SK-N-MC (cell line): ENCODE measurements at regions not wholly inside any gene's neighbourhood (a gene's known extent, or its start where the extent isn't known, plus 50 kb on each side); places are given as distances from the start of the nearest gene placed in this dataset.

Source experiments
- DNase-seq: peaks from one replicate; pipeline ENCODE4 v3.0.0-alpha.2; 2011; ENCODE audit warnings: low read depth, low spot score
- H3K27ac ChIP-seq: fragments of 200-600 bp; sonication (generic); 2 replicates; pipeline ENCODE4 v1.5.1; 2016; ENCODE audit warnings: mixed run types
- H3K36me3 ChIP-seq: fragments of 200-600 bp; sonication (generic); 2 replicates; pipeline ENCODE4 v1.6.1; 2017; ENCODE audit warnings: antibody characterized with exemption, low read length, mixed read lengths; ENCODE audit not compliant: insufficient read depth
- H3K4me3 ChIP-seq: fragments of 200-600 bp; sonication (generic); 2 replicates; pipeline ENCODE4 v1.5.1; 2016
- H3K9ac ChIP-seq: fragments of 200-600 bp; sonication (generic); 2 replicates; pipeline ENCODE4 v1.8.0; 2017; ENCODE audit warnings: mixed run types, mixed read lengths; ENCODE audit not compliant: insufficient read length
- H3K9me3 ChIP-seq: fragments of 200-600 bp; sonication (generic); 2 replicates; pipeline ENCODE4 v1.6.1; 2017; ENCODE audit warnings: low read depth, mild to moderate bottlenecking, antibody characterized with exemption, low read length, moderate library complexity, mixed read lengths
- EZH2 ChIP-seq: fragments of 200-600 bp; sonication (generic); IDR thresholded peaks from one replicate; pipeline ENCODE4 v1.6.1; 2017; ENCODE audit warnings: antibody characterized with exemption
- FOXP2 ChIP-seq: optimal IDR thresholded peaks from 2 replicates; pipeline ENCODE3; 2011; ENCODE audit warnings: mild to moderate bottlenecking, moderate library complexity; ENCODE audit not compliant: insufficient read depth; ENCODE audit errors: extremely low read length, control extremely low read depth
- POLR2AphosphoS5 ChIP-seq: IDR thresholded peaks from 2 replicates; pipeline ENCODE4 v1.6.1; 2012; ENCODE audit warnings: mild to moderate bottlenecking, low read depth, low read length, borderline replicate concordance

DNA sequence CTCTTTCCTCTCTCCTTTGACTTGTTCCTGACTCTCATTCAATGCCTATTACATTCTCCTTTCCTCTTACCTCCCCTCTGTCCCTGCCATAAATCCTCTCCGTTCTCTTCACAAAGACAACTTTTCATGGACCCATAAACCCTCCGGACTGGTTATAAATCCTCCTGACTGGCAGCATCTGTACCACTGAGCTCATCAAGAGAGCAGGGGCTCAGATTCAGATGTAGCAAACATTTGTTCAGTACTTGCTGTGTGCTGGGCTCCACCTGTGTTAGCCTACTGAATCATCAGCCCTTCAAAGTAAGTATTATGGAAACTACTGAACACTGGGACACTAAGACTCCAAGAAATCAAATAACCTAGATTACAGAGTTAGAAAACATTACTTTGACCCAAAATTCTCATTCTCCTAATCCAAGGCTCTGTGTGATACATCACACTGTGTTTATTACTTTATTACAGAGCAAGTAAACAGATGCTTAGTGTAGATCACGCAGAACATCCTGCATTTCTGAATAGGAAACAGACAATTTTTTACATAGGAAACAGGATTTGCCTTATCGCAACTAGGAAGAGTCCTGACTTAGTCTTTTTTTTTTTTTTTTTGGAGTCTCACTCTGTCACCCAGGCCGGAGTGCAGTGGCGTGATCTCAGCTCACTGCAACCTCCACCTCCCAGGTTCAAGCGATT is 108.6 kb upstream of the PDE1C start:
- no peak for DNase-seq
- Histone ChIP-seq H3K9ac (no peak overlapping the region), H3K4me3 (no peak overlapping the region), H3K27ac (no peak overlapping the region), H3K36me3 (no peaks in the 10 kb centered on the region), H3K9me3 (no peaks in the 10 kb centered on the region)
- TF ChIP-seq FOXP2 (no peak), EZH2 (no peak), POLR2AphosphoS5 (no peak)

DNA sequence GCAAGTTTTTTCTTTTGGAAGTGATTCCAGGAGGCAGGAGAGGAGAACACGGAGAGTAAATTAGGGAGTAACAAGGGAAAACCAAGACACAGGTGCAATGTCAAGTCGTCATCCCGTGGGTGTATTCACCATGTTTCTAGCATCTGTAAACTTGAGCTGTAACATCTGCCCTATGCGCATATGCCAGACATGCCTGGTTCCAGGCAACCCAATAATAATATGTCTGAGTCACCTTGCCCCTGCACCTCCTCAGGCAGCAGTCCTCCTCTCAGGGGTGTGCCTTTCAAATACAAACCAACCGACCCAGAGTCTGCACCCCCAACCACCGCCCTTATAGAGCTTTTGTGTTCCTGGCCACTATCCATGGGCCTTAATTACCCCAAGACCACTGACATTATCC is 107.0 kb upstream of the PDE1C start:
- no peaks in the 10 kb centered on the region for H3K36me3 ChIP-seq
- TF ChIP-seq EZH2 = no peak
- TF ChIP-seq FOXP2 = no peak
- no peak for TF ChIP-seq POLR2AphosphoS5
- no peaks in the 10 kb centered on the region for H3K9me3 ChIP-seq
- H3K9ac ChIP-seq = no peak overlapping the region
- no peak overlapping the region for H3K4me3 ChIP-seq
- H3K27ac ChIP-seq = no peak overlapping the region
- no peak for DNase-seq

DNA sequence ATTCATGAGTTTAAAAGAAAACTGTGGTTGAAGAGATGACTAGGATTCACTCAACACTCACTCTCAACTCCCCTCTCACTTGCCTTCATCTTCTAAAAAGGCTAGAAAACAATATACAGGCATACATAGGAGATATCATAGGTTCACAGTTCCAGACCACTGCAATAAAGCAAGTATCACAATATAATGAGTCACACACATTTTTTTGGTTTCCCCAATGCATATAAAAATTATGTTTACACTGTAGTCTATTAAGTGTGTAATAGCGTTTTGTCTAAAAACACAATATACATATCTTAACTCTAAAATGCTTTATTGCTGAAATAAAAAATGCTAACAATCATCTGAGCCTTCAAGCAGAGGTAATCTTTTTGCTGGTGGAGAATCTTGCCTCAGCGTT is 104.9 kb upstream of the PDE1C start:
- Histone ChIP-seq H3K4me3 (no peak overlapping the region), H3K27ac (no peak overlapping the region), H3K36me3 (no peaks in the 10 kb centered on the region), H3K9ac (no peak overlapping the region), H3K9me3 (no peaks in the 10 kb centered on the region)
- no peak for TF ChIP-seq EZH2
- TF ChIP-seq POLR2AphosphoS5 = no peak
- TF ChIP-seq FOXP2 = no peak
- no peak for DNase-seq

DNA sequence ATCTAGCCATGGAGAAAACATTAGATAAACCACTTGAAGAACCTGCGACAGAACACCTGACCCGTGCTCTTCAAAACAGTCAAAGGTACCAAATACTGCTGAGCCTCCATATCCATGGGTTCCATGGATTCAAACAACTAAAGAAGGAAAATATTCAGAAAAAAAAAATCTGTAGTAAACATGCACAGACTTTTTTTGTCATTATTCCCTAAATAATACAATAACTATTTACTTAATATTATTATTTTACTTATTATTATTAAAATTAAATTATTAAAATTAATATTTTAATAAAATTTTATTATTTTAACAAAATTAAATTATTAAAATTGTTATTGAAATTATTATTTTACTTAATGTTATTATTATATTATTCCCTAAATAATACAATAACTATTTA is 101.0 kb upstream of the PDE1C start:
- no peaks in the 10 kb centered on the region for H3K36me3 ChIP-seq
- DNase-seq = no peak
- H3K27ac ChIP-seq = no peak overlapping the region
- no peak overlapping the region for H3K4me3 ChIP-seq
- H3K9me3 ChIP-seq = no peaks in the 10 kb centered on the region
- TF ChIP-seq EZH2 (no peak), FOXP2 (no peak), POLR2AphosphoS5 (no peak)
- H3K9ac ChIP-seq = no peak overlapping the region

DNA sequence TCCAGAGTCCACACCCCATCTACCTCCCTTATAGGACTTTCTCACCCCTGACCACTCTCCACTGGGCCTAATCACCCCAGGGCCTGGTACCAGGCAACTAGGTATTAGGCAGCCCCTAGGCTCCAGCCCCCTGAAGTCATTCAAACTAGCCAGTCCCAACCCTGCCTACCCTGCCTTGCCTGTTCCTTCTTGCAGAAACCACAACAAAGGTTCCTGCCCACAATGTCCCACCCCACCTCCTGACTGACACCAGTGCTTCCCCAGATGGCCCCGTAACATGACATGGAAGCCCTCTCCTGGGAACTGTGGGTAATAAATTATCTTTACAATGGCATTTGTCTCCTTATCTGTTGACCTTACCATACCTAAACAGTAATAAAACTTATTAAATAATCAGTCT is 100.6 kb upstream of the PDE1C start:
- no peak for DNase-seq
- no peak for TF ChIP-seq EZH2
- TF ChIP-seq POLR2AphosphoS5 = no peak
- TF ChIP-seq FOXP2 = no peak
- Histone ChIP-seq H3K27ac (no peak overlapping the region), H3K36me3 (no peaks in the 10 kb centered on the region), H3K4me3 (no peak overlapping the region), H3K9me3 (no peaks in the 10 kb centered on the region), H3K9ac (no peak overlapping the region)

DNA sequence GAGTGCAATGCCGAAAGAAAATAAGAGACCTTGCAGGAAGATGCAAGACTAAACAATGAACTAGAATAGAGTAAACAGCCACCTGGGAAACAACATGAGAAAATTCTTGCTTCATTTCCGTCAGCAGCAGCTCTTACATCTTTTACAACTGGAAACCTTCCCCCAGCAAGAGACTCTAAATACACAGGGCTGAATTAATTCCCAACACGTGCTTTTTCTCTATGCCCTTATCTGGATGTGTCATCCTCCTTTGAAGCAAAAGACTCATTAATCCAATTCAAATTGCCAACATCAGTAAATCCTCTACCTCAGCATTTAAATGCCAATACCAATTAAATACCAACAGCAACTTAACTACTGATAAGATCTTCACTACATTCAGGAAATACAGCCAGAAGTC is 99.0 kb upstream of the PDE1C start:
- no peak overlapping the region for H3K4me3 ChIP-seq
- DNase-seq = no peak
- H3K27ac ChIP-seq = no peak overlapping the region
- no peaks in the 10 kb centered on the region for H3K36me3 ChIP-seq
- TF ChIP-seq POLR2AphosphoS5 = no peak
- no peak for TF ChIP-seq EZH2
- no peak for TF ChIP-seq FOXP2
- no peak overlapping the region for H3K9ac ChIP-seq
- no peaks in the 10 kb centered on the region for H3K9me3 ChIP-seq

DNA sequence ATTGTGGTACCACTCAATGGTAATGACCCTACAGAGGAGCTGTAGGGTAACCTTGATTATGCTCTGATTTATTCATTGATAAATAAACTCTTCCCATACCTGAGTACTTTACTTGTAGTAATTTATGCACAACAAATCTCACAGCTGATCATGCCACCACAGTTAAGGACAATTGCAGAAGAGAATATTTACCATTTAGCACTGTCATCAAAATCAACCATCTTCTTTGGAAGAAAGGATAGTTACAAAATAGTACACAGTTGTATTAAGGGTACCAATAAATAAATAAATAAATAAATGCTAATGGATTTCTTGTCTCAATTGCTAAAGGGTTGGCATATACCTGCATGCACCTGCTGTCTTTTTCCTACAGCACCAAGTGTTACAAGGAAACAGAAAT is 97.6 kb upstream of the PDE1C start:
- Histone ChIP-seq H3K36me3 (no peaks in the 10 kb centered on the region), H3K4me3 (no peak overlapping the region), H3K27ac (no peak overlapping the region), H3K9ac (no peak overlapping the region), H3K9me3 (no peaks in the 10 kb centered on the region)
- no peak for DNase-seq
- TF ChIP-seq EZH2 (no peak), FOXP2 (no peak), POLR2AphosphoS5 (no peak)

DNA sequence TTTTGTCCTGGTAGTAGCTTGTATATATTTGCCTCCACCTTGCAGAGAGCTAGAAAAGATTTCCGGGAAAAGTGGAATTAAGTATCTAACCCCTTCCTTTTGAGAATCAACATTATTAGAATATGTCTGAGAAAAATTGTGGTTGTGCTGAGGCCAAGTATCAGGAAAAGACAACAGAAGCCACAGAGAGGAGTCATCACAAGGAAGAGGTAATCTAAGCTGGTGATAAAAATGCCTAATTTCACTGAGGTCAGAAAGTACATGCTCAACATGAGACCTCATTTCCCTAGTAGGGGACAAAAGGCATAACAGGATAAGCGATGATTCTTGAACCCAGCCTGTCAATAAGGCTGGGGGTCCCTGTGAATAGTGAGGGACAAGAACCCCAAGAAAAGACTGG is 97.0 kb upstream of the PDE1C start:
- Histone ChIP-seq H3K36me3 (no peaks in the 10 kb centered on the region), H3K27ac (no peak overlapping the region), H3K9me3 (no peaks in the 10 kb centered on the region), H3K9ac (no peak overlapping the region), H3K4me3 (no peak overlapping the region)
- TF ChIP-seq FOXP2 = no peak
- no peak for TF ChIP-seq POLR2AphosphoS5
- no peak for TF ChIP-seq EZH2
- DNase-seq = no peak

DNA sequence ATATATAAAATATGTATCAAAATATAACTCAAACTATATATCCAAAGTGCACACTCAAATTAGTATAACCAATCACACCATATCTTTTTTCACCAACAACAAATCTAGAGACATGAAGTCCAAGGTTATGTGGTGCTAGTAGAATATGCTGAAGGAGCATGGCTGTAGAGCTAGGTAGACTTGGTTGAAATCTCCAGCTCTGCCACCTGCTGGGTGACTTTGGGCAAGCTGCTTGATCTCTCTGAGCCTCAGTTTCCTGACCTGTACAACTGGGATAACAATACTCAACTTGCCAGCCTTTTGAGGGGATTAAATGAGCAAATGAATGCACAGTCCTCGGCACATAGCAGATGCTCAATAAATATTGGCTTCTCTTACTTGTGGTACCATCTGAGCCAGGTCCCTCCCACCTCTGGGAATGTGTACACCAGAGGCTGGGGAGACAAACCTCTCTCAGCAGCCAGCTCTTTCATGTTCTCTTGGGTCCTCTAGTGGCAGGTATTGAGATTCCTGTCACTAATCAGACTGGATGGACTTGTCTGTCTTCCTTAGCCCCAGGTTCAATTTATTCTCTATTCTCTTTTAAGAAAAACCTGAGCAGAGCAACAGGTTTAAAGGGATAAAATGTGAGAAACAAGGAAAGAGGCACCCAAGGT is 94.3 kb upstream of the PDE1C start:
- no peak for DNase-seq
- H3K27ac ChIP-seq = no peak overlapping the region
- TF ChIP-seq FOXP2 (no peak), POLR2AphosphoS5 (no peak), EZH2 (no peak)

DNA sequence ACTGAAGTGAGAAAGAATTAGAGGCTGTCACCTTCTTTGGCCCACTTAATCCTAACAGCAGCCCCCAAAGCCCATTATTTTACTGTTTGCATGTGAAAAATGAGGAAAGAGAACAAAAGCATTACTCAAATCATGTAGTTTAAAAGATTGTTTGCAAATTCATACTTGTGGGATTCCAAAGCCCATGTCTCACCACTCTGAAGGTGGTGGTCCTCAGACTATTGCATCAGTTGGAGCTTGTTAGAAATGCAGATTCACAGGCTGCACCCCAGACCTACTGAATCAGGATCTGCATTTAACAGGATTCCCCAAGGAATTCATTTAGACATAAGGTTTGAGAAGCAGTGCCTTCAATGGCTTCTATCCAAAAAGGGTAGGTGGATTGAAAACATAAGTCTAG is 93.7 kb upstream of the PDE1C start:
- H3K36me3 ChIP-seq = no peaks in the 10 kb centered on the region
- no peak overlapping the region for H3K27ac ChIP-seq
- H3K9ac ChIP-seq = no peak overlapping the region
- TF ChIP-seq FOXP2 (no peak), EZH2 (no peak), POLR2AphosphoS5 (no peak)
- no peaks in the 10 kb centered on the region for H3K9me3 ChIP-seq
- no peak overlapping the region for H3K4me3 ChIP-seq
- no peak for DNase-seq

More for the DNA sequence above, 94.3 kb upstream of the PDE1C start:
- no peaks in the 10 kb centered on the region for H3K9me3 ChIP-seq
- H3K36me3 ChIP-seq = no peaks in the 10 kb centered on the region
- no peak overlapping the region for H3K9ac ChIP-seq
- H3K4me3 ChIP-seq = no peak overlapping the region
